OCI-LY1 (cell line): ENCODE measurements at regions not wholly inside any gene's neighbourhood (a gene's known extent, or its start where the extent isn't known, plus 50 kb on each side); places are given as distances from the start of the nearest gene placed in this dataset.

Experiments
- H2AFZ ChIP-seq: fragments of 200-600 bp; sonication (generic), shearing (Covaris generic); 2 replicates; pipeline ENCODE4 v1.6.0; 2014; ENCODE audit warnings: antibody characterized with exemption, mild to moderate bottlenecking, low read length
- H3F3A ChIP-seq: fragments of 200-600 bp; sonication (generic), shearing (Covaris generic); 2 replicates; pipeline ENCODE4 v1.6.0; 2014; ENCODE audit warnings: mild to moderate bottlenecking, antibody characterized with exemption, low read length, moderate library complexity; ENCODE audit not compliant: insufficient read depth
- H3K27ac ChIP-seq: fragments of 200-600 bp; sonication (generic); 2 replicates; pipeline ENCODE4 v1.5.1; 2014; ENCODE audit warnings: low read length, mixed run types, mild to moderate bottlenecking, low read depth; ENCODE audit not compliant: poor library complexity, severe bottlenecking
- H3K27me3 ChIP-seq: fragments of 200-600 bp; sonication (generic); 2 replicates; pipeline ENCODE4 v1.6.0; 2014; ENCODE audit warnings: antibody characterized with exemption, mild to moderate bottlenecking, low read length, moderate library complexity; ENCODE audit not compliant: insufficient read depth
- H3K36me3 ChIP-seq: fragments of 200-600 bp; sonication (generic); 2 replicates; pipeline ENCODE4 v1.6.1; 2014; ENCODE audit warnings: mild to moderate bottlenecking, antibody characterized with exemption, low read length, moderate library complexity, mixed read lengths; ENCODE audit not compliant: insufficient read depth
- H3K4me1 ChIP-seq: fragments of 200-600 bp; sonication (generic); 2 replicates; pipeline ENCODE4 v1.5.1; 2014; ENCODE audit warnings: mild to moderate bottlenecking, low read length, moderate library complexity; ENCODE audit not compliant: insufficient read depth, severe bottlenecking
- H3K4me2 ChIP-seq: fragments of 200-600 bp; sonication (generic), shearing (Covaris generic); 2 replicates; pipeline ENCODE4 v1.6.1; 2014; ENCODE audit warnings: low read length
- H3K4me3 ChIP-seq: fragments of 200-600 bp; sonication (generic); 2 replicates; pipeline ENCODE4 v1.5.1; 2014; ENCODE audit warnings: low read length, low read depth, mild to moderate bottlenecking, mixed read lengths; ENCODE audit not compliant: poor library complexity, severe bottlenecking
- H3K79me2 ChIP-seq: fragments of 200-600 bp; shearing (Covaris generic); 2 replicates; pipeline ENCODE4 v1.6.1; 2016; ENCODE audit warnings: mixed run types, low read length, mixed read lengths; ENCODE audit not compliant: insufficient read depth
- H3K9ac ChIP-seq: fragments of 200-600 bp; sonication (generic), shearing (Covaris generic); 2 replicates; pipeline ENCODE4 v1.6.1; 2014; ENCODE audit warnings: mild to moderate bottlenecking, low read length, mixed read lengths
- H3K9me2 ChIP-seq: fragments of 200-600 bp; sonication (generic), shearing (Covaris generic); 2 replicates; pipeline ENCODE4 v1.6.1; 2014; ENCODE audit warnings: low read depth, mild to moderate bottlenecking, low read length, mixed read lengths
- H3K9me3 ChIP-seq: fragments of 200-600 bp; shearing (Covaris generic); 2 replicates; pipeline ENCODE4 v1.6.1; 2014; ENCODE audit warnings: low read length, mixed read lengths
- H4K20me1 ChIP-seq: fragments of 200-600 bp; sonication (generic), shearing (Covaris generic); 2 replicates; pipeline ENCODE4 v1.6.0; 2016; ENCODE audit warnings: mild to moderate bottlenecking, low read length; ENCODE audit not compliant: insufficient read depth
- EZH2 ChIP-seq: fragments of 200-600 bp; sonication (generic), shearing (Covaris generic); IDR thresholded peaks from 2 replicates; pipeline ENCODE4 v1.8.0; 2017; ENCODE audit warnings: borderline replicate concordance, mixed run types, mild to moderate bottlenecking, antibody characterized with exemption, low read length, moderate library complexity, mixed read lengths
- TF ChIP-seq, protein P1 (sequence below): fragments of 200-600 bp; sonication (generic), shearing (Covaris generic); IDR thresholded peaks from 2 replicates; pipeline ENCODE4 v1.5.1; 2017; ENCODE audit warnings: mild to moderate bottlenecking, antibody characterized with exemption, low read length, moderate library complexity, mixed read lengths

DNA sequence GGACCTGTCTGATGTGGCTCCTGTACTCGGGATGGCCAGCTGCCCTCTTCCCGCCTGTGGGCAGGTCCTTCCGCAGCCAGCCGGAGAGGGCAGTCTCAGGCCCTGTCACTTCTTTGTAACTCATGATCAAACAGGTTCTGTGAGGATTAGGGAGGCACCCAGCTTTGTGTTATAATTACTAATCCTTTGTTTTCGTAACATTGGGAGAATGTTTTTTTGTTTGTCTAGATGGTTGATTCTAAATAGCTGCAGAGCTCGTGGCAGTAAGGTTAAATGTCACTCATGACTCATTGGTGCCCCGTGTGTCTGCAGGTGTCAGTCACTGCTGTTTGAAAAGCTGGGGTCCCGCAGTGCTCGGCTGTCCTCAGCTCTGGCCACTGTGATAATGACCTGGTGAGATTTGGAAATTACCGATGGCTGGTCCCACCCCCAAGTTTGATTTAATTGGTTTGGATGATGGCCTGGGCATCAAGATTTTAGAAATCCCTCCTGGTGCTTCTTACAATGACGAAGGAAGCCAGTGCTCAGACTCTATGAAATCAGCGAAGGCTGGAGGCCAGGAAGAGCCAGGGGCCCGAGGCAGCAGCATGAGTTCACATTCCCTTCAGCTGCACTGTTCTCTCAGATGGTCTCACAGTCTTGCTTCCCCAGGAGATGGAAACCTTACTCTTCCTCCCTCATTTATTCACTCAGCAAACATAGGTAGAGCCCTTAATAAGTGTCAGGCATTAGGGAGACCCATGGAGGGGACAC, 172.8 kb downstream of the VAPA start:
- no peaks in the 10 kb centered on the region for H3K36me3 ChIP-seq
- no peak overlapping the region for H2AFZ ChIP-seq
- TF ChIP-seq EZH2 = no peak
- TF ChIP-seq, protein P1, sequence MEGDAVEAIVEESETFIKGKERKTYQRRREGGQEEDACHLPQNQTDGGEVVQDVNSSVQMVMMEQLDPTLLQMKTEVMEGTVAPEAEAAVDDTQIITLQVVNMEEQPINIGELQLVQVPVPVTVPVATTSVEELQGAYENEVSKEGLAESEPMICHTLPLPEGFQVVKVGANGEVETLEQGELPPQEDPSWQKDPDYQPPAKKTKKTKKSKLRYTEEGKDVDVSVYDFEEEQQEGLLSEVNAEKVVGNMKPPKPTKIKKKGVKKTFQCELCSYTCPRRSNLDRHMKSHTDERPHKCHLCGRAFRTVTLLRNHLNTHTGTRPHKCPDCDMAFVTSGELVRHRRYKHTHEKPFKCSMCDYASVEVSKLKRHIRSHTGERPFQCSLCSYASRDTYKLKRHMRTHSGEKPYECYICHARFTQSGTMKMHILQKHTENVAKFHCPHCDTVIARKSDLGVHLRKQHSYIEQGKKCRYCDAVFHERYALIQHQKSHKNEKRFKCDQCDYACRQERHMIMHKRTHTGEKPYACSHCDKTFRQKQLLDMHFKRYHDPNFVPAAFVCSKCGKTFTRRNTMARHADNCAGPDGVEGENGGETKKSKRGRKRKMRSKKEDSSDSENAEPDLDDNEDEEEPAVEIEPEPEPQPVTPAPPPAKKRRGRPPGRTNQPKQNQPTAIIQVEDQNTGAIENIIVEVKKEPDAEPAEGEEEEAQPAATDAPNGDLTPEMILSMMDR = no peak
- H3K27me3 ChIP-seq = peaks cover 4% of the 10 kb centered on the region; the same call in 1 of the 2 replicates
- no peaks in the 10 kb centered on the region for H3F3A ChIP-seq
- no peaks in the 10 kb centered on the region for H3K9me2 ChIP-seq
- H3K4me2 ChIP-seq = no peak overlapping the region
- peaks cover 10% of the 10 kb centered on the region; the same call in 1 of the 2 replicates for H3K9me3 ChIP-seq
- no peak overlapping the region for H3K4me3 ChIP-seq
- no peak overlapping the region for H3K27ac ChIP-seq
- no peak overlapping the region for H3K9ac ChIP-seq
- H3K79me2 ChIP-seq = no peaks in the 10 kb centered on the region
- H3K4me1 ChIP-seq = no peaks in the 10 kb centered on the region
- H4K20me1 ChIP-seq = no peaks in the 10 kb centered on the region

DNA sequence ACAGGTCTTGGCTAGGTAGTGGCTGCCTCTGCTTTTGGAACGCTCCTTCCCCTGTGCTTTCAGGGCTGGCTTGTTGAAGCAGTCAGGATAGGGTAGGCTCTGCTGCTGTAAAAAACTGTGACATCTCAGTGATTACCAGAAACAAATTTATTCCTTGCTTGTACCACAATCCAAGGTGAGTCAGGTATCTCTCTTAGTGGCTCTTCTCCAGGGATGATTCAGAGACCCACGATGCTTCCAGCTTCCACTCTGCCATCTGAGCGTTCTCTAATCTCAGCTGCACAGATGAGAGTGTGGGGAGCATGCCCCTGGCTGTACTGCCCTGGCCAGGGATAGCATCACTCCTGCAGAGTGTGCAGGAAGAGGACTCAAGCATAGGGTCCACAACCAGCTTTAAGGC, 174.9 kb downstream of the VAPA start:
- no peak overlapping the region for H3K4me3 ChIP-seq
- H3K27ac ChIP-seq = no peak overlapping the region
- no peaks in the 10 kb centered on the region for H3K36me3 ChIP-seq
- no peak overlapping the region for H3K9ac ChIP-seq
- H3K9me3 ChIP-seq = no peaks in the 10 kb centered on the region; the same call in 1 of the 2 replicates
- no peaks in the 10 kb centered on the region for H3F3A ChIP-seq
- TF ChIP-seq EZH2 = no peak
- TF ChIP-seq, protein P1 = no peak
- H4K20me1 ChIP-seq = no peaks in the 10 kb centered on the region
- no peak overlapping the region for H3K4me2 ChIP-seq
- H3K4me1 ChIP-seq = no peaks in the 10 kb centered on the region
- H3K27me3 ChIP-seq = 0 out of 2 replicates have a peak, but pooled peaks cover 4% of the 10 kb centered on the region
- no peaks in the 10 kb centered on the region for H3K79me2 ChIP-seq
- H2AFZ ChIP-seq = no peak overlapping the region
- H3K9me2 ChIP-seq = no peaks in the 10 kb centered on the region

DNA sequence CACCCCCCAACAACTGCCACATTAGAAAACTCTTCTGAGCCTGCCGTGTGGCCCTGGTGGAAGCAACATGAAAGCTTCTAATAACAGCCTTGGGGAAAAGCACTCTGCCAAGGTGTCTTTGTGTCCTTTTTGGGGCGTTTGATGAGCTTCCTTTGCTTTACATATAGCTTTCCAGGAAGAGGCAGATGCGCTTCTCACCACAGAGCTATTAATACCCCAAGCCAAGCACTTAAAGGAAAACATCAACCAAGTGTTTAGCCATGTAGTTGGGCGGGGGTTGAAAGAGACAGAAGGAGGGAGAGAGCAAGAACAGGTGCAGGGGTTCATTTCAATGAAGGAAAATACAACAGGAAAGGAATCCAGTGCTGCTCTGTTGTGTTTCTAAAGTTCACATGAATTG, 176.1 kb downstream of the VAPA start:
- Histone ChIP-seq H3K4me3 (no peak overlapping the region), H3K79me2 (no peaks in the 10 kb centered on the region), H3K9me2 (no peaks in the 10 kb centered on the region), H3K4me2 (no peak overlapping the region), H2AFZ (no peak overlapping the region), H3K27ac (no peak overlapping the region), H3K9me3 (no peaks in the 10 kb centered on the region), H4K20me1 (no peaks in the 10 kb centered on the region), H3K36me3 (no peaks in the 10 kb centered on the region), H3F3A (no peaks in the 10 kb centered on the region), H3K9ac (no peak overlapping the region), H3K27me3 (0 out of 2 replicates have a peak, but pooled peaks cover 4% of the 10 kb centered on the region), H3K4me1 (no peaks in the 10 kb centered on the region)
- TF ChIP-seq, protein P1 = no peak
- no peak for TF ChIP-seq EZH2
